HCT116 (cell line): ENCODE measurements at regions not wholly inside any gene's neighbourhood (a gene's known extent, or its start where the extent isn't known, plus 50 kb on each side); places are given as distances from the start of the nearest gene placed in this dataset.

Experiments used
- ATAC-seq: fragments of 200-7000 bp; cut with Tn5 transposase; 2 replicates; pipeline ENCODE4 v1.9.1; 2020; ENCODE audit warnings: mild to moderate bottlenecking, moderate library complexity
- BruUV-seq: library from RNA; stranded (reverse); fragments of 400-500 nt; replicated peaks from 2 replicates; lab custom pipeline; 2021; lab: Mats Ljungman, UMichigan
- CTCF ChIA-PET: fragments of 300-600 bp; sonication (Branson Sonifier 250); formaldehyde crosslinking; loops from one replicate; lab custom pipeline; 2021; ENCODE audit warnings: antibody characterized with exemption; lab: Charles Lee
- POLR2A ChIA-PET: fragments of 300-600, 350-600 bp; sonication (Branson Sonifier 250); formaldehyde crosslinking; loops from one replicate; lab custom pipeline; 2021; ENCODE audit warnings: antibody characterized with exemption; lab: Charles Lee
- RAD21 ChIA-PET, 2 experiments: fragments of 300-600 bp; sonication (Branson Sonifier 250); formaldehyde crosslinking; loops; one replicate each; lab custom pipeline; 2023; ENCODE audit warnings: low total read pairs in 2 of 2; ENCODE audit not compliant: uncharacterized antibody in 2 of 2, unreplicated experiment in 2 of 2, low non-redundant PET in 1 of 2; lab: Charles Lee
- DNase-seq: peaks from one replicate; pipeline ENCODE4 v3.0.0-alpha.2; 2010; ENCODE audit warnings: low read depth, low spot score
- H2AFZ ChIP-seq: fragments of 200-600 bp; shearing (Covaris generic), sonication (generic); 2 replicates; pipeline ENCODE4 v1.6.1; 2017; ENCODE audit warnings: low read depth, mixed run types, mixed read lengths, antibody characterized with exemption, low read length; ENCODE audit not compliant: poor library complexity, severe bottlenecking
- H3K27ac ChIP-seq: 2 replicates; pipeline ENCODE4 v1.5.1; 2012; ENCODE audit warnings: low read depth, low read length
- H3K27me3 ChIP-seq: fragments of 200-600 bp; sonication (generic); 2 replicates; pipeline ENCODE4 v1.6.1; 2016; ENCODE audit warnings: mixed run types, low read length, mixed read lengths; ENCODE audit not compliant: insufficient read depth
- H3K36me3 ChIP-seq, 2 experiments: fragments of 200-500 bp in 1 of 2; fragments of 200-600 bp in 1 of 2; sonication (Bioruptor generic) in 1 of 2; sonication (generic) in 1 of 2; 2 replicates each; pipeline versions ENCODE4 v1.5.1 to v1.6.1; 2014 to 2016; ENCODE audit warnings: low read length in 2 of 2, inconsistent platforms in 1 of 2, mixed read lengths in 1 of 2, mixed run types in 1 of 2; ENCODE audit not compliant: insufficient read depth in 2 of 2, control insufficient read depth in 1 of 2
- H3K4me1 ChIP-seq, 2 experiments: fragments of 200-600 bp in 1 of 2; sonication (generic) in 1 of 2; 2 replicates each; pipeline versions ENCODE4 v1.5.1 to v1.6.1; 2012 to 2017; ENCODE audit warnings: low read length in 2 of 2, inconsistent platforms in 1 of 2, mild to moderate bottlenecking in 1 of 2, mixed read lengths in 1 of 2, mixed run types in 1 of 2, moderate library complexity in 1 of 2; ENCODE audit not compliant: insufficient read depth in 2 of 2, control insufficient read depth in 1 of 2
- H3K4me2 ChIP-seq: fragments of 200-600 bp; sonication (generic); 2 replicates; pipeline ENCODE4 v1.6.1; 2017; ENCODE audit warnings: mixed run types, low read length, mixed read lengths
- H3K4me3 ChIP-seq, 2 experiments: fragments of 200-600 bp in 1 of 2; sonication (generic) in 1 of 2; replicated peaks in 1 of 2; 2 replicates each; pipeline ENCODE4 v1.5.1; 2011 to 2016; ENCODE audit warnings: low read length in 2 of 2, control low read depth in 1 of 2, low read depth in 1 of 2, mild to moderate bottlenecking in 1 of 2, mixed read lengths in 1 of 2, mixed run types in 1 of 2
- H3K79me2 ChIP-seq: fragments of 200-600 bp; sonication (generic); 2 replicates; pipeline ENCODE4 v1.6.1; 2017; ENCODE audit warnings: mild to moderate bottlenecking, mixed run types, low read length, moderate library complexity, mixed read lengths; ENCODE audit not compliant: insufficient read depth
- H3K9ac ChIP-seq: fragments of 200-600 bp; sonication (generic); 2 replicates; pipeline ENCODE4 v1.6.1; 2016; ENCODE audit warnings: low read length, mixed read lengths
- H3K9me2 ChIP-seq: fragments of 200-600 bp; sonication (generic), shearing (Covaris generic); 2 replicates; pipeline ENCODE4 v1.6.1; 2017; ENCODE audit warnings: mixed run types, mild to moderate bottlenecking, moderate library complexity; ENCODE audit not compliant: insufficient read depth
- H3K9me3 ChIP-seq, 2 experiments: fragments of 200-500 bp in 1 of 2; fragments of 200-600 bp in 1 of 2; sonication (Bioruptor generic) in 1 of 2; sonication (generic) in 1 of 2; 2 replicates each; pipeline ENCODE4 v1.6.1; 2014 to 2017; ENCODE audit warnings: low read length in 2 of 2, mixed read lengths in 2 of 2, inconsistent platforms in 1 of 2, low read depth in 1 of 2, mild to moderate bottlenecking in 1 of 2, mixed run types in 1 of 2, moderate library complexity in 1 of 2; ENCODE audit not compliant: control insufficient read depth in 1 of 2, insufficient read depth in 1 of 2
- H4K20me1 ChIP-seq: fragments of 200-600 bp; sonication (generic), shearing (Covaris generic); 2 replicates; pipeline ENCODE4 v1.6.1; 2017; ENCODE audit warnings: mixed run types, mild to moderate bottlenecking, moderate library complexity; ENCODE audit not compliant: insufficient read depth
- CTCF ChIP-seq, 3 experiments: fragments of 200-600 bp in 1 of 3; sonication (generic) in 1 of 3; IDR thresholded peaks in 2 of 3; conservative IDR thresholded peaks in 1 of 3; 2 replicates each; pipeline ENCODE4 v1.5.1; 2012 to 2017; ENCODE audit warnings: low read depth in 2 of 3, low read length in 2 of 3, antibody characterized with exemption in 1 of 3, borderline replicate concordance in 1 of 3, control low read depth in 1 of 3, mild to moderate bottlenecking in 1 of 3, mixed read lengths in 1 of 3, mixed run types in 1 of 3, moderate library complexity in 1 of 3; ENCODE audit not compliant: insufficient read depth in 1 of 3
- EZH2 ChIP-seq: fragments of 200-600 bp; sonication (generic); IDR thresholded peaks from 2 replicates; pipeline ENCODE4 v1.6.1; 2017; ENCODE audit warnings: antibody characterized with exemption, mixed run types
- FOSL1 ChIP-seq: IDR thresholded peaks from 2 replicates; pipeline ENCODE4 v1.6.1; 2012; ENCODE audit warnings: low read depth
- JUND ChIP-seq: IDR thresholded peaks from 2 replicates; pipeline ENCODE4 v1.6.1; 2012
- POLR2AphosphoS5 ChIP-seq: IDR thresholded peaks from 2 replicates; pipeline ENCODE4 v1.6.1; 2011; ENCODE audit warnings: mild to moderate bottlenecking, low read depth, low read length, moderate library complexity
- RAD21 ChIP-seq: IDR thresholded peaks from 2 replicates; pipeline ENCODE4 v1.6.1; 2012; ENCODE audit warnings: low read depth, mild to moderate bottlenecking
- SRF ChIP-seq: IDR thresholded peaks from 2 replicates; pipeline ENCODE4 v1.6.1; 2012; ENCODE audit warnings: low read depth
- TCF7L2 ChIP-seq: IDR thresholded peaks from 2 replicates; pipeline ENCODE4 v1.7.0; 2011; ENCODE audit warnings: borderline replicate concordance, inconsistent platforms; ENCODE audit not compliant: insufficient read depth, insufficient read length; ENCODE audit errors: extremely low read depth
- ZBTB33 ChIP-seq: IDR thresholded peaks from 2 replicates; pipeline ENCODE4 v1.6.1; 2011; ENCODE audit warnings: mild to moderate bottlenecking, low read length, moderate library complexity; ENCODE audit not compliant: insufficient replicate concordance; ENCODE audit errors: extremely low read depth
- ZFX ChIP-seq: fragments of 450-650 bp; IDR thresholded peaks from 2 replicates; pipeline ENCODE4 v1.6.1; 2017
- intact Hi-C: fragments of 100-400 bp; cut with micrococcal nuclease; formaldehyde crosslinking; loops from 2 replicates; pipeline ENCODE4 v1.10.0; 2022

GRCh38 chr9:99485459-99485858 is 263.4 kb downstream of the SEC61B start:
- no peak overlapping the region for H3K27ac ChIP-seq
- H3K9me3 ChIP-seq = no peaks in the 10 kb centered on the region
- BruUV-seq = no TSS peak
- no peaks in the 10 kb centered on the region for H3K9me2 ChIP-seq
- H3K79me2 ChIP-seq = no peaks in the 10 kb centered on the region
- no peak for TF ChIP-seq SRF
- TF ChIP-seq TCF7L2 = no peak
- TF ChIP-seq RAD21 = no peak
- no peak for TF ChIP-seq CTCF (IDR thresholded peaks at IDR 0.05 in 2 of 3, conservative IDR thresholded peaks at IDR 0.05 in 1 of 3; ENCODE audit: borderline replicate concordance in 1 of 3, insufficient read depth in 1 of 3, low read depth in 2 of 3, low read length in 2 of 3)
- no peak for TF ChIP-seq EZH2
- TF ChIP-seq ZFX = no peak
- TF ChIP-seq ZBTB33 = no peak
- TF ChIP-seq POLR2AphosphoS5 = no peak
- TF ChIP-seq JUND = no peak
- TF ChIP-seq FOSL1 = no peak
- RAD21 ChIA-PET = no interaction called here
- no peaks in the 10 kb centered on the region for H4K20me1 ChIP-seq
- intact Hi-C loops = no loop called here
- H3K4me2 ChIP-seq = no peak overlapping the region
- H3K36me3 ChIP-seq = no peaks in the 10 kb centered on the region
- DNase-seq (no peak), ATAC-seq (no peak)
- no peaks in the 10 kb centered on the region for H3K4me1 ChIP-seq
- POLR2A ChIA-PET = no interaction called here
- CTCF ChIA-PET = no interaction called here
- H3K9ac ChIP-seq = no peak overlapping the region
- no peak overlapping the region for H2AFZ ChIP-seq
- H3K27me3 ChIP-seq = no peaks in the 10 kb centered on the region
- no peak overlapping the region for H3K4me3 ChIP-seq
